HG02943 (cell line): ENCODE measurements at regions not wholly inside any gene's neighbourhood (a gene's known extent, or its start where the extent isn't known, plus 50 kb on each side); places are given as distances from the start of the nearest gene placed in this dataset.

ENCODE experiments used
- ATAC-seq: cut with Tn5 transposase; IDR thresholded peaks from one replicate; pipeline ENCODE4 v1.9.1; 2021; ENCODE audit warnings: mild to moderate bottlenecking, low read depth, moderate library complexity; ENCODE audit not compliant: unreplicated experiment

- no peak for ATAC-seq
These were observed 138.4 kb upstream of the GSE1 start for GRCh38 chr16:85474621-85475217.

- ATAC-seq = no peak
These were observed 137.9 kb upstream of the GSE1 start for GRCh38 chr16:85475233-85475632.

GRCh38 chr16:85475691-85476300 lies 137.3 kb upstream of the GSE1 start:
- no peak for ATAC-seq

- no peak for ATAC-seq
These were observed 136.7 kb upstream of the GSE1 start for GRCh38 chr16:85476389-85476788.

- ATAC-seq = no peak
These were observed 135.2 kb upstream of the GSE1 start for GRCh38 chr16:85477801-85478363.

GRCh38 chr16:85479972-85480726 lies 133.0 kb upstream of the GSE1 start:
- ATAC-seq = no peak

GRCh38 chr16:85480727-85481101 lies 132.4 kb upstream of the GSE1 start:
- no peak for ATAC-seq

GRCh38 chr16:85481206-85481605 lies 131.9 kb upstream of the GSE1 start:
- ATAC-seq = no peak

GRCh38 chr16:85481738-85482137 lies 131.4 kb upstream of the GSE1 start:
- ATAC-seq = no peak

- no peak for ATAC-seq
These were observed 129.7 kb upstream of the GSE1 start for GRCh38 chr16:85483424-85483823.

- no peak for ATAC-seq
These were observed 128.5 kb upstream of the GSE1 start for GRCh38 chr16:85484347-85485300.

- ATAC-seq = no peak
These were observed 127.7 kb upstream of the GSE1 start for GRCh38 chr16:85485379-85485778.

- ATAC-seq = no peak
These were observed 126.7 kb upstream of the GSE1 start for GRCh38 chr16:85486256-85486915.

GRCh38 chr16:85488414-85488813 lies 124.7 kb upstream of the GSE1 start:
- ATAC-seq = no peak

GRCh38 chr16:85490407-85491057 lies 122.6 kb upstream of the GSE1 start:
- ATAC-seq = no peak

GRCh38 chr16:85491058-85491771 lies 121.9 kb upstream of the GSE1 start:
- ATAC-seq = no peak

- no peak for ATAC-seq
These were observed 121.3 kb upstream of the GSE1 start for GRCh38 chr16:85491798-85492294.

- no peak for ATAC-seq
These were observed 120.7 kb upstream of the GSE1 start for GRCh38 chr16:85492295-85492864.
